Vagina (tissue), 2 donors: ENCODE measurements at regions not wholly inside any gene's neighbourhood (a gene's known extent, or its start where the extent isn't known, plus 50 kb on each side); places are given as distances from the start of the nearest gene placed in this dataset. TPM values are rescaled to one million over a fixed set of nuclear protein-coding genes. Genes with fewer than 3 reads are reported as not detected.

ENCODE experiments used
- DNase-seq, 2 donors: peaks; one replicate each; pipeline ENCODE4 v3.0.0-alpha.2; 2017; ENCODE audit errors: extremely low spot score in 2 of 2
- H3K27ac ChIP-seq: fragments of 200-600 bp; sonication (generic); one replicate; pipeline ENCODE4 v1.5.1; 2019
- H3K27me3 ChIP-seq: fragments of 200-600 bp; sonication (generic); one replicate; pipeline ENCODE4 v1.5.1; 2019
- H3K36me3 ChIP-seq, 2 donors: fragments of 200-600 bp; sonication (generic); one replicate each; pipeline ENCODE4 v1.5.1; 2017 to 2019
- H3K4me1 ChIP-seq: fragments of 200-600 bp; sonication (generic); one replicate; pipeline ENCODE4 v1.5.1; 2019
- H3K4me3 ChIP-seq, 2 donors: fragments of 200-600 bp; sonication (generic); 1 replicate in 1 of 2; 2 replicates in 1 of 2; pipeline ENCODE4 v1.5.1; 2016 to 2019
- H3K9me3 ChIP-seq: fragments of 200-600 bp; sonication (generic); one replicate; pipeline ENCODE4 v1.5.1; 2019
- POLR2A ChIP-seq, 2 donors: fragments of 450-650 bp; IDR thresholded peaks; one replicate each; pipeline ENCODE4 v1.6.1; 2017; ENCODE audit warnings: antibody characterized with exemption in 2 of 2, mild to moderate bottlenecking in 2 of 2, moderate library complexity in 2 of 2
- POLR2AphosphoS5 ChIP-seq, 2 donors: sonication (generic); formaldehyde crosslinking; IDR thresholded peaks; one replicate each; pipeline ENCODE4 v1.9.0; 2017; ENCODE audit warnings: antibody characterized with exemption in 2 of 2, mild to moderate bottlenecking in 2 of 2, low read depth in 1 of 2; ENCODE audit not compliant: insufficient read depth in 1 of 2
- intact Hi-C: fragments of 100-400 bp; cut with DNase I; formaldehyde crosslinking; loops from one replicate; pipeline ENCODE4 v1.15.1; 2023
- small RNA-seq: library from RNA; depleted of rRNA; stranded (forward); fragments of <200 nt; gene quantifications from one replicate; pipeline ENCODE3, GENCODE V24; 2016
- TF ChIP-seq, protein P1 (sequence below), 3 experiments: fragments of 450-650 bp in 2 of 3; fragments of 200-600 bp in 1 of 3; sonication (generic) in 1 of 3; IDR thresholded peaks; one replicate each; pipeline ENCODE4 v1.5.1; 2017 to 2019; ENCODE audit warnings: antibody characterized with exemption in 3 of 3, mild to moderate bottlenecking in 2 of 3, moderate library complexity in 2 of 3

DNA sequence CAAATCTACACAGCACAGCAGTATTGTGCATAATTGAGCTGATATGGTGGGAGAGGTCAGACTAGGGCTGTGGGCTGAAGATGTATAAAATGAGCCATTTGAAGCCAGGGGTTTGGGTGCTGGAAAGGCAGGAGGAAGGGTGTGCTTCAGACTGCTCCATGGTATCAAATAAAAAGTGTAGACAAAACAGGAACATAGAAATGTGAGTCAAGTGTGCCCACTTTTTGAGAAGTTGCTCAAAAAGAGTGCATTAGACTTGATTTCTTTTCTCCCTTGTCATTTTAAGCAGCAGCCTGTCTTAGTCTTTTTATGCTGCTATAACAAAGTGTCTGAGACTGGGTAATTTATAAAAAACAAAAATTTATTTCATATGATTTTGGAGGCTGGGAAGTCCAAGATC lies 55.8 kb upstream of the ZFAND5 start:
- Histone ChIP-seq H3K9me3 (no peaks in the 10 kb centered on the region), H3K36me3 (no peaks in the 10 kb centered on the region), H3K27ac (no peak overlapping the region), H3K4me3 (no peak overlapping the region), H3K27me3 (no peaks in the 10 kb centered on the region), H3K4me1 (no peaks in the 10 kb centered on the region)
- TF ChIP-seq POLR2AphosphoS5 (IDR thresholded peaks at IDR 0.05; ENCODE audit: insufficient read depth in 1 of 2, low read depth in 1 of 2), result no peak
- TF ChIP-seq, protein P1, sequence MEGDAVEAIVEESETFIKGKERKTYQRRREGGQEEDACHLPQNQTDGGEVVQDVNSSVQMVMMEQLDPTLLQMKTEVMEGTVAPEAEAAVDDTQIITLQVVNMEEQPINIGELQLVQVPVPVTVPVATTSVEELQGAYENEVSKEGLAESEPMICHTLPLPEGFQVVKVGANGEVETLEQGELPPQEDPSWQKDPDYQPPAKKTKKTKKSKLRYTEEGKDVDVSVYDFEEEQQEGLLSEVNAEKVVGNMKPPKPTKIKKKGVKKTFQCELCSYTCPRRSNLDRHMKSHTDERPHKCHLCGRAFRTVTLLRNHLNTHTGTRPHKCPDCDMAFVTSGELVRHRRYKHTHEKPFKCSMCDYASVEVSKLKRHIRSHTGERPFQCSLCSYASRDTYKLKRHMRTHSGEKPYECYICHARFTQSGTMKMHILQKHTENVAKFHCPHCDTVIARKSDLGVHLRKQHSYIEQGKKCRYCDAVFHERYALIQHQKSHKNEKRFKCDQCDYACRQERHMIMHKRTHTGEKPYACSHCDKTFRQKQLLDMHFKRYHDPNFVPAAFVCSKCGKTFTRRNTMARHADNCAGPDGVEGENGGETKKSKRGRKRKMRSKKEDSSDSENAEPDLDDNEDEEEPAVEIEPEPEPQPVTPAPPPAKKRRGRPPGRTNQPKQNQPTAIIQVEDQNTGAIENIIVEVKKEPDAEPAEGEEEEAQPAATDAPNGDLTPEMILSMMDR (IDR thresholded peaks at IDR 0.05), result no peak
- no peak for TF ChIP-seq POLR2A (IDR thresholded peaks at IDR 0.05)
- intact Hi-C loops, result no loop called here
- no peak for DNase-seq

DNA sequence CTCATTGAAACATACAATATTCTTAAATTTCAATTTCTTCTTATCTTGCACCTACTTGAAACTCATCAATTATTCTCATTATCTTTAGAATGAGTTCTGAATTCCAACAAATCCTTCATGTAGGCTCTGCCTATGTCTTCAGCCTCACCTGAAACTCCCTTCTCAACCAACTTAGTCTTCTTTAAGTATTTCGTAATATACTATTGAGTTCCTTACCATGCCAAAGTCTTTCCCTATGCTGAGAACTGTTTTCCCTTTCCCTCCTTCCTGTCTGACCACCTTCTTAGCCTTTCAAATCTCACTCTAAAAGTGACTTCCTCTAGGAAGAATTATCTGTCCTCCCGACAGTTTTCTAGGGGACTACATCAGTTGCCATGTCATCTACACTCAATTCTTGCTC lies 50.9 kb upstream of the ZFAND5 start:
- no peaks in the 10 kb centered on the region for H3K9me3 ChIP-seq
- no peaks in the 10 kb centered on the region for H3K27me3 ChIP-seq
- no peaks in the 10 kb centered on the region for H3K36me3 ChIP-seq
- intact Hi-C loops, result no loop called here
- H3K27ac ChIP-seq, result no peak overlapping the region
- TF ChIP-seq, protein P1 (IDR thresholded peaks at IDR 0.05), result no peak
- TF ChIP-seq POLR2A (IDR thresholded peaks at IDR 0.05) (no peak), POLR2AphosphoS5 (IDR thresholded peaks at IDR 0.05; ENCODE audit: insufficient read depth in 1 of 2, low read depth in 1 of 2) (no peak)
- H3K4me1 ChIP-seq, result no peaks in the 10 kb centered on the region
- H3K4me3 ChIP-seq, result no peak overlapping the region
- DNase-seq, result no peak

DNA sequence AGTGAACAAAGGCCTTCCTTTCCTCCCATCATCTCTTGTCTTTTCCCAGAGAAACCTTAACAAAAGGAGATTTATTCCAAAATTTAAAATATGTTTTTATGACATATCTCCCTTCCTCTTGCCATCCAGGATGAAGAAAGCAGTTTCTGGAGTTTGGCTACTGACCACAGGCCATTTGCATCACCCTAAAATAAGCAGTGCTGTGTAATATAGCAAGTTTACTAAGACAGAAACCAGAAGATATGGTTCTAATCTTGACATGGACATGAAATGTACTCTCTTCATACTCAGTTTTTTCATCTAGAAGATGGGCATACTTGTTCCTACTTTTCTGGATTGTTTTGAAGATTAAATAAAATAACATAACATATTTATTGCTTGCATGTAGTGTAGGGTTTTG lies 50.2 kb upstream of the ZFAND5 start:
- intact Hi-C loops, result no loop called here
- no peak for DNase-seq
- Histone ChIP-seq H3K9me3 (no peaks in the 10 kb centered on the region), H3K27me3 (no peaks in the 10 kb centered on the region), H3K4me1 (no peaks in the 10 kb centered on the region), H3K4me3 (no peak overlapping the region), H3K36me3 (no peaks in the 10 kb centered on the region), H3K27ac (no peak overlapping the region)
- no peak for TF ChIP-seq POLR2A (IDR thresholded peaks at IDR 0.05)
- TF ChIP-seq, protein P1 (IDR thresholded peaks at IDR 0.05), result no peak
- no peak for TF ChIP-seq POLR2AphosphoS5 (IDR thresholded peaks at IDR 0.05; ENCODE audit: insufficient read depth in 1 of 2, low read depth in 1 of 2)

Small RNA genes lying in the stretch of these regions (small RNA-seq; reads per million reads assigned to genes)
- not detected for gene AL445646.1
